ENCODE measurements at regions not wholly inside any gene's neighbourhood (a gene's known extent, or its start where the extent isn't known, plus 50 kb on each side); places are given as distances from the start of the nearest gene placed in this dataset.

- TF ChIP-seq CTCF (IDR thresholded peaks at IDR 0.05; ENCODE audit: insufficient read depth, low read length) (no peak), REST (IDR thresholded peaks at IDR 0.05; ENCODE audit: insufficient replicate concordance, low read depth) (no peak), POLR2AphosphoS5 (IDR thresholded peaks at IDR 0.05; ENCODE audit: low read depth) (no peak), SPI1 (IDR thresholded peaks at IDR 0.05; ENCODE audit: borderline replicate concordance, low read depth) (no peak), GABPA (IDR thresholded peaks at IDR 0.05; ENCODE audit: low read depth) (no peak)
These were observed 244.7 kb downstream of the MSRB3 start for GRCh38 chr12:65522956-65523860.

Measured in HL-60 (cell line).